Heart left ventricle (tissue), 13 donors: ENCODE measurements at regions not wholly inside any gene's neighbourhood (a gene's known extent, or its start where the extent isn't known, plus 50 kb on each side); places are given as distances from the start of the nearest gene placed in this dataset.

ENCODE experiments used
- CTCF ChIP-seq, 12 donors: fragments of 200-600 bp; sonication (generic) in 4 of 12; IDR thresholded peaks; one replicate each; pipeline versions ENCODE4 v1.5.0 to v1.8.0; 2018 to 2022; ENCODE audit warnings: antibody characterized with exemption in 12 of 12, mild to moderate bottlenecking in 5 of 12
- POLR2A ChIP-seq, 2 donors: fragments of 450-650 bp; IDR thresholded peaks; one replicate each; pipeline ENCODE4 v1.6.1; 2017; ENCODE audit warnings: antibody characterized with exemption in 2 of 2, mild to moderate bottlenecking in 2 of 2, moderate library complexity in 2 of 2
- donor health status: ischemic (EF 13 %, LVEDD 7.1; RV severe dilation, severe dysfunction).
- donor health status: DM: no; HTN: yes; CAD: no.
- donor health status: DM: no; HTN: no; CAD: no.
- donor health status: ischemic (EF 25% LVEDD 6.9; RV normal size, moderate dysfunction).
- donor health status: ischemic (EF 25% LVEDD 5.7; RV mildly dilated, moderate dysfunction).
- donor health status: ischemic (EF 35%, LVEDD 5.7; RV mildly dilated, moderate dysfunction).
- donor health status: nonischemic (EF 11% LVEDD 7.7; RV severe dilation, severe dysfunction).
- donor health status: DM: yes; HTN: yes; CAD: no.
- donor health status: PGD.
- donor health status: ischemic (EF 29% LVEDD 5.4; RV normal size, mild dysfunction).
- donor health status: nonischemic (EF 23%, LVEDD 6.1; RV moderate dilation, normal function).

DNA sequence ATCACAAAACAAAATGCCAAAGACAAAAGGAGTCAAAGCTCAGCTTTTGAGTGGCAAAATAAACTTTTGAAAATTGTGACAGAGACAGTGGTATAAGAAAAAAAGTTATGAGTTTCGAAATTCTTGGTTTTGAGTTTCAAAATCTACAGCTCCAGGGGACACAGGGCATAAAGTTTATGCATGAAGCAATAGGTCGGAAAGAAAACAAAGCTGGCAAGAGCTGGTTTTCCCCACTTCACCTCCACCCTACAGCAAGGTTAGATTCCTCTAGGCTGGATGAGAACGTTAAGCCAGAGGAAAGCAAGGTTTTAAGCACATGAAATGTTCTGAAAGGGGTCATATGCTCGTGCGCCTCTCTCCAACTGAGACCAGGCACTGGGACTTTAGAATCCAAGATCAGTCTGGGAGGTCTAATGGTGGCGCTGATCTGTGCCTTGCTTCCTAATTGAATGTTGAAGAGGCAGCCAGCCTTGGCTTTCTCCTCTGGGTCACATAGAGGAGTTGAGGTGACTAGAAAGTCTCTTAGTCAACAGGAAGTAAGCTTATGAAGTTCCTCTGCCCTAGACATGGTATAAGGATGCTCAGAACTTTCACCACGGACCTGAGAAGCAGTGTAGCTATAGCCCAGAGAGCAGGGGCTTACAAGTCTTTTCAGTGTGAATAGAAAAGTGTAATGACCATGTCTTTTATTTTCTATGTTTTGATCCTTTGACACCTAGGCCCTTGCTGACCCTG lies 167.7 kb upstream of the DMAC1 start:
- TF ChIP-seq CTCF (IDR thresholded peaks at IDR 0.05) (no peak), POLR2A (IDR thresholded peaks at IDR 0.05) (no peak)
